ENCODE measurements at regions not wholly inside any gene's neighbourhood (a gene's known extent, or its start where the extent isn't known, plus 50 kb on each side); places are given as distances from the start of the nearest gene placed in this dataset.

DNA sequence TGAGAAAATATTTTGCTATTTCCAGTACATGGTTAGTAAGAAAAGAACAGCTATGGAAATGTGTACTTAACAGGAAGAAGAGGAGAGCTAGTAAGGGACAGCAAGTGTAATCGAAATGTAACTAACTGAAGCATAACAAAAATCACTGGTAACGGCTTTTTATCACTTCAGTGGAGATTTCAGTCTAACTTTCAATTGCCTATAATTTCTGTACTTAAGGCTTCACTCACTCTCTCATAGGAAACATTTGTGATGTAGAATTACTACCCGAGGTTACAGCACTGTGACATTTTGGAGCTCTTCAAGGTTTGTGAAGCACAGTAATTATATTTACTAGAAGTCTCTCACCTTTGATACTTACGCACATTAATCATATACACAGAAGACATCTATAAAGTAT is 1119.1 kb downstream of the AMY1C start:
- no peak overlapping the region for H3K4me3 ChIP-seq
- H3K9me3 ChIP-seq (replicated peaks): peaks cover 3% of the 10 kb centered on the region
- H3K27me3 ChIP-seq (ENCODE audit: low read depth): no peaks in the 10 kb centered on the region
- H3K36me3 ChIP-seq: no peaks in the 10 kb centered on the region
- no peak overlapping the region for H3K27ac ChIP-seq (replicated peaks)
- no peaks in the 10 kb centered on the region for H3K4me1 ChIP-seq
- TF ChIP-seq, protein P1, sequence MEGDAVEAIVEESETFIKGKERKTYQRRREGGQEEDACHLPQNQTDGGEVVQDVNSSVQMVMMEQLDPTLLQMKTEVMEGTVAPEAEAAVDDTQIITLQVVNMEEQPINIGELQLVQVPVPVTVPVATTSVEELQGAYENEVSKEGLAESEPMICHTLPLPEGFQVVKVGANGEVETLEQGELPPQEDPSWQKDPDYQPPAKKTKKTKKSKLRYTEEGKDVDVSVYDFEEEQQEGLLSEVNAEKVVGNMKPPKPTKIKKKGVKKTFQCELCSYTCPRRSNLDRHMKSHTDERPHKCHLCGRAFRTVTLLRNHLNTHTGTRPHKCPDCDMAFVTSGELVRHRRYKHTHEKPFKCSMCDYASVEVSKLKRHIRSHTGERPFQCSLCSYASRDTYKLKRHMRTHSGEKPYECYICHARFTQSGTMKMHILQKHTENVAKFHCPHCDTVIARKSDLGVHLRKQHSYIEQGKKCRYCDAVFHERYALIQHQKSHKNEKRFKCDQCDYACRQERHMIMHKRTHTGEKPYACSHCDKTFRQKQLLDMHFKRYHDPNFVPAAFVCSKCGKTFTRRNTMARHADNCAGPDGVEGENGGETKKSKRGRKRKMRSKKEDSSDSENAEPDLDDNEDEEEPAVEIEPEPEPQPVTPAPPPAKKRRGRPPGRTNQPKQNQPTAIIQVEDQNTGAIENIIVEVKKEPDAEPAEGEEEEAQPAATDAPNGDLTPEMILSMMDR (IDR thresholded peaks at IDR 0.05; ENCODE audit: borderline replicate concordance): no peak
- intact Hi-C loops (cut with micrococcal nuclease): no loop called here
- DNase-seq: no peak

GRCh38 chr1:104874044-104874443 is 1124.3 kb downstream of the AMY1C start:
- Histone ChIP-seq H3K9me3 (replicated peaks) (peaks cover 3% of the 10 kb centered on the region), H3K4me3 (no peak overlapping the region), H3K27me3 (ENCODE audit: low read depth) (no peaks in the 10 kb centered on the region), H3K27ac (replicated peaks) (no peak overlapping the region), H3K36me3 (no peaks in the 10 kb centered on the region), H3K4me1 (no peaks in the 10 kb centered on the region)
- intact Hi-C loops (cut with micrococcal nuclease): no loop called here
- TF ChIP-seq, protein P1 (IDR thresholded peaks at IDR 0.05; ENCODE audit: borderline replicate concordance): no peak
- DNase-seq: no peak

DNA sequence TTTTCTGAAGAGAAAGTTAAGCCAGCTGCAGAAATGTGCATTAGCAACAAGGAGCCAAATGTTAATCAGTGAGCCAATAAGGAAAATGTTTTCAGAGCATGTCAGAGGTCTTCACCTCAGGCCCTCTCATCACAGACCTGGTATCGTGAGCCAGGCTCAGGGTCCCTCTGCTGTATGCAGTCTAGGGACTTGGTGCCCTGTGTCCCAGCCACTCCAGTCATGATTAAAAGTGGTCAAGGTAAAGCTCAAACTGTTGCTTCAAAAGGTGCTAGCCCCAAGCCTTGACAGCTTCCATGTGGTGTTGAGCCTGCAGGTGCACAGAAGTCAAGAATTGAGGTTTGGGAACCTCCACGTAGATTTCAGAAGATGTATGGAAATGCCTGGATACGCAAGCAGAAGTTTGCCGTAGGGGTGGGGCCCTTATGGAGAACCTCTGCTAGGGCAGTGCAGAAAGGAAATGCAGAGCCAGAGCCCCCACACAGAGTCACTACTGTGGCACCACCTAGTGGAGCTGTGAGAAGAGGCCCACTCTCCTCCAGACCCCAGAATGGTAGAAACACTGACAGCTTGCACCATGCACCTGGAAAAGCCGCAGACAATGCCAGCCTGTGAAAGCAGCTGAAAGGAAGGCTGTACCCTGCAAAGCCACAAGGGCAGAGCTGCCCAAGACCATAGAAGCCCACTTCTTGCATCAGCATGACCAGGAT is 1128.7 kb downstream of the AMY1C start:
- no peak for DNase-seq
- no peaks in the 10 kb centered on the region for H3K36me3 ChIP-seq
- TF ChIP-seq, protein P1 (IDR thresholded peaks at IDR 0.05; ENCODE audit: borderline replicate concordance): no peak
- H3K27ac ChIP-seq (replicated peaks): no peak overlapping the region
- intact Hi-C loops (cut with micrococcal nuclease): no loop called here
- H3K4me1 ChIP-seq: no peaks in the 10 kb centered on the region
- H3K9me3 ChIP-seq (replicated peaks): no peaks in the 10 kb centered on the region
- no peaks in the 10 kb centered on the region for H3K27me3 ChIP-seq (ENCODE audit: low read depth)
- H3K4me3 ChIP-seq: no peak overlapping the region

GRCh38 chr1:104884939-104885338 is 1135.2 kb downstream of the AMY1C start:
- no peaks in the 10 kb centered on the region for H3K4me1 ChIP-seq
- TF ChIP-seq, protein P1 (IDR thresholded peaks at IDR 0.05; ENCODE audit: borderline replicate concordance): no peak
- no peaks in the 10 kb centered on the region for H3K36me3 ChIP-seq
- no peak overlapping the region for H3K27ac ChIP-seq (replicated peaks)
- H3K27me3 ChIP-seq (ENCODE audit: low read depth): no peaks in the 10 kb centered on the region
- no peaks in the 10 kb centered on the region for H3K9me3 ChIP-seq (replicated peaks)
- intact Hi-C loops (cut with micrococcal nuclease): no loop called here
- DNase-seq: no peak
- no peak overlapping the region for H3K4me3 ChIP-seq

GRCh38 chr1:104905322-104905721 is 1155.6 kb downstream of the AMY1C start:
- Histone ChIP-seq H3K4me3 (no peak overlapping the region), H3K9me3 (replicated peaks) (peaks cover 47% of the 10 kb centered on the region), H3K4me1 (no peaks in the 10 kb centered on the region), H3K27ac (replicated peaks) (no peak overlapping the region), H3K36me3 (no peaks in the 10 kb centered on the region), H3K27me3 (ENCODE audit: low read depth) (no peaks in the 10 kb centered on the region)
- TF ChIP-seq, protein P1 (IDR thresholded peaks at IDR 0.05; ENCODE audit: borderline replicate concordance): no peak
- intact Hi-C loops (cut with micrococcal nuclease): no loop called here
- no peak for DNase-seq

All from left ventricle myocardium inferior (tissue), 1 donor.